ENCODE measurements at regions not wholly inside any gene's neighbourhood (a gene's known extent, or its start where the extent isn't known, plus 50 kb on each side); places are given as distances from the start of the nearest gene placed in this dataset.

- intact Hi-C loops (cut with DNase I) = no loop called here
- no peak overlapping the region for H3K4me3 ChIP-seq
- WGBS, 2 donors = 88 to 91% methylated on average over 20 of the region's 20 CpGs
- no peaks in the 10 kb centered on the region for H3K9me3 ChIP-seq
- no peak overlapping the region for H3K27ac ChIP-seq
- ATAC-seq (no peak), DNase-seq (no peak)
- peaks cover 0 to 17% (median 0%) of the 10 kb centered on the region in 7 donors for H3K27me3 ChIP-seq
- no peaks in the 10 kb centered on the region for H3K4me1 ChIP-seq
- no peaks in the 10 kb centered on the region for H3K36me3 ChIP-seq
- TF ChIP-seq CTCF (IDR thresholded peaks at IDR 0.05) = no peak
Measured at GRCh38 chrX:39840581-39841093, 257.1 kb downstream of the BCOR start.

GRCh38 chrX:39841604-39842003 is 256.2 kb downstream of the BCOR start:
- peaks cover 0 to 13% (median 0%) of the 10 kb centered on the region in 7 donors for H3K27me3 ChIP-seq
- no peak overlapping the region for H3K4me3 ChIP-seq
- WGBS, 2 donors = 73 to 88% methylated on average over 2 to 5 of the region's 6 CpGs
- H3K9me3 ChIP-seq = no peaks in the 10 kb centered on the region
- no peak for ATAC-seq
- H3K36me3 ChIP-seq = no peaks in the 10 kb centered on the region
- no peaks in the 10 kb centered on the region for H3K4me1 ChIP-seq
- H3K27ac ChIP-seq = no peak overlapping the region
- intact Hi-C loops (cut with DNase I) = no loop called here
- TF ChIP-seq CTCF (IDR thresholded peaks at IDR 0.05) = no peak
- no peak for DNase-seq

GRCh38 chrX:39842281-39842973 is 255.3 kb downstream of the BCOR start:
- no peak for DNase-seq
- no peaks in the 10 kb centered on the region for H3K4me1 ChIP-seq
- no peaks in the 10 kb centered on the region for H3K9me3 ChIP-seq
- peaks cover 0 to 12% (median 0%) of the 10 kb centered on the region in 7 donors for H3K27me3 ChIP-seq
- no peak overlapping the region for H3K4me3 ChIP-seq
- no peak for ATAC-seq
- no peak for TF ChIP-seq CTCF (IDR thresholded peaks at IDR 0.05)
- 97 to 98% methylated on average over 10 of the region's 10 CpGs for WGBS, 2 donors
- H3K36me3 ChIP-seq = no peaks in the 10 kb centered on the region
- intact Hi-C loops (cut with DNase I) = no loop called here
- no peak overlapping the region for H3K27ac ChIP-seq

GRCh38 chrX:39843318-39843717 is 254.4 kb downstream of the BCOR start:
- no peak for DNase-seq
- Histone ChIP-seq H3K9me3 (no peaks in the 10 kb centered on the region), H3K27ac (no peak overlapping the region), H3K36me3 (no peaks in the 10 kb centered on the region), H3K4me3 (no peak overlapping the region), H3K4me1 (no peaks in the 10 kb centered on the region), H3K27me3 (peaks cover 0 to 12% (median 0%) of the 10 kb centered on the region in 7 donors)
- no peak for TF ChIP-seq CTCF (IDR thresholded peaks at IDR 0.05)
- ATAC-seq = no peak
- WGBS, 2 donors = 69 to 78% methylated on average over 4 of the region's 4 CpGs
- intact Hi-C loops (cut with DNase I) = no loop called here

All from heart right ventricle (tissue), 16 donors.